HG03354 (cell line): ENCODE measurements at regions not wholly inside any gene's neighbourhood (a gene's known extent, or its start where the extent isn't known, plus 50 kb on each side); places are given as distances from the start of the nearest gene placed in this dataset.
"Not testable (repeated sequence)": the region's sequence is repeated elsewhere in the genome, so short reads cannot be mapped to it uniquely, and the experiment has no call there.

Experiments
- ATAC-seq: cut with Tn5 transposase; IDR thresholded peaks from one replicate; pipeline ENCODE4 v1.9.1; 2021; ENCODE audit warnings: mild to moderate bottlenecking; ENCODE audit not compliant: unreplicated experiment, poor library complexity, severe bottlenecking

- no peak for ATAC-seq
Measured at GRCh38 chr6:7021301-7021700, 86.5 kb upstream of the RREB1 start.

- ATAC-seq, result no peak
Measured at GRCh38 chr6:7025861-7026260, 81.9 kb upstream of the RREB1 start.

- not testable (repeated sequence) for ATAC-seq
Measured at GRCh38 chr6:7028963-7029362, 78.8 kb upstream of the RREB1 start.

GRCh38 chr6:7030968-7031367 lies 76.8 kb upstream of the RREB1 start:
- ATAC-seq, result not testable (repeated sequence)

GRCh38 chr6:7033202-7033601 lies 74.6 kb upstream of the RREB1 start:
- no peak for ATAC-seq

- no peak for ATAC-seq
Measured at GRCh38 chr6:7034055-7034454, 73.7 kb upstream of the RREB1 start.

- ATAC-seq, result no peak
Measured at GRCh38 chr6:7035837-7036249, 71.9 kb upstream of the RREB1 start.

GRCh38 chr6:7041511-7042026 lies 66.2 kb upstream of the RREB1 start:
- no peak for ATAC-seq

GRCh38 chr6:7042056-7042653 lies 65.6 kb upstream of the RREB1 start:
- ATAC-seq, result no peak

GRCh38 chr6:7042654-7043545 lies 64.9 kb upstream of the RREB1 start:
- ATAC-seq, result no peak

- ATAC-seq, result no peak
Measured at GRCh38 chr6:7045331-7045730, 62.4 kb upstream of the RREB1 start.

GRCh38 chr6:7045746-7046145 lies 62.0 kb upstream of the RREB1 start:
- no peak for ATAC-seq

- ATAC-seq, result no peak
Measured at GRCh38 chr6:7047128-7047527, 60.6 kb upstream of the RREB1 start.

- ATAC-seq, result no peak
Measured at GRCh38 chr6:7047966-7048365, 59.8 kb upstream of the RREB1 start.

- no peak for ATAC-seq
Measured at GRCh38 chr6:7048894-7049293, 58.9 kb upstream of the RREB1 start.

- no peak for ATAC-seq
Measured at GRCh38 chr6:7050004-7050403, 57.8 kb upstream of the RREB1 start.

GRCh38 chr6:7050872-7051779 lies 56.6 kb upstream of the RREB1 start:
- ATAC-seq, result peak; percentile 59

- ATAC-seq, result peak; percentile 69
Measured at GRCh38 chr6:7051780-7052442, 55.9 kb upstream of the RREB1 start.

GRCh38 chr6:7052443-7053011 lies 55.2 kb upstream of the RREB1 start:
- ATAC-seq, result no peak
